ENCODE measurements at regions not wholly inside any gene's neighbourhood (a gene's known extent, or its start where the extent isn't known, plus 50 kb on each side); places are given as distances from the start of the nearest gene placed in this dataset.

DNA sequence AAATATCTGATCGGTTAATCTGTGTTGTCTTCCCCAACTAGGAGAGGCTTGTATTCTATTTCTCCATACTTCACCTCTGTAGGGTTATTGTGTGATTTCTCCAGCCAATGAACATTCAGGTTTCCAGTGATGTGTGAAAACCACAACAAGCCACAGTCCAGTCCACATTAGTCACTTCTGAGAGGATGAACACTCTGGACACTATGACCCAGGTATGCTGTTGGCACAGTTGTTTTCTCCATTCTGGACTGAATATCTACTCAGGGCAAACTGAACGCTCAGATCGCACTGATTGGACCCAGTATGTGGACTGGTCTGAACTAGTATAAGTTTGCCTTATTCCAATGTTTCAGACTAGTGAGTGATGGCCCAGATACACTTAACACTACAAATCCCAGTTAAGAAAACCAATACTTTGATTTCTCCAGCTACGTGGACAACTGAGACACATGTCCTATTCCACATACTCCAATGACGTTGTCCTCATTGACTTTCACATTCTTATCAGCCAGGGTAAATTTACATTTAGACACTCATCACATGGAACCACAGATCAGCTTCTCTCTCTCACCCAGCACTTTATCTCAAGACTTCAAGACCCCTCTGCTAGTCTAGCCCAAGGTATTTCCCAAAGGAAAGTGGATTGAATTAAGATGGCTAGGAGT lies 587.4 kb upstream of the SGO1 start:
- H3K27me3 ChIP-seq (replicated peaks; ENCODE audit: control insufficient read depth, insufficient read depth, low read length) = no peaks in the 10 kb centered on the region
- H3K36me3 ChIP-seq (ENCODE audit: control insufficient read depth, insufficient read depth, low read length) = no peaks in the 10 kb centered on the region
- DNase-seq (ENCODE audit: extremely low read depth, insufficient read length) = no peak
- no peak overlapping the region for H3K4me3 ChIP-seq (replicated peaks; ENCODE audit: low read depth, low read length)
- TF ChIP-seq, protein P1, sequence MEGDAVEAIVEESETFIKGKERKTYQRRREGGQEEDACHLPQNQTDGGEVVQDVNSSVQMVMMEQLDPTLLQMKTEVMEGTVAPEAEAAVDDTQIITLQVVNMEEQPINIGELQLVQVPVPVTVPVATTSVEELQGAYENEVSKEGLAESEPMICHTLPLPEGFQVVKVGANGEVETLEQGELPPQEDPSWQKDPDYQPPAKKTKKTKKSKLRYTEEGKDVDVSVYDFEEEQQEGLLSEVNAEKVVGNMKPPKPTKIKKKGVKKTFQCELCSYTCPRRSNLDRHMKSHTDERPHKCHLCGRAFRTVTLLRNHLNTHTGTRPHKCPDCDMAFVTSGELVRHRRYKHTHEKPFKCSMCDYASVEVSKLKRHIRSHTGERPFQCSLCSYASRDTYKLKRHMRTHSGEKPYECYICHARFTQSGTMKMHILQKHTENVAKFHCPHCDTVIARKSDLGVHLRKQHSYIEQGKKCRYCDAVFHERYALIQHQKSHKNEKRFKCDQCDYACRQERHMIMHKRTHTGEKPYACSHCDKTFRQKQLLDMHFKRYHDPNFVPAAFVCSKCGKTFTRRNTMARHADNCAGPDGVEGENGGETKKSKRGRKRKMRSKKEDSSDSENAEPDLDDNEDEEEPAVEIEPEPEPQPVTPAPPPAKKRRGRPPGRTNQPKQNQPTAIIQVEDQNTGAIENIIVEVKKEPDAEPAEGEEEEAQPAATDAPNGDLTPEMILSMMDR (IDR thresholded peaks at IDR 0.05; ENCODE audit: insufficient read depth, low read length, poor library complexity, severe bottlenecking) = no peak

DNA sequence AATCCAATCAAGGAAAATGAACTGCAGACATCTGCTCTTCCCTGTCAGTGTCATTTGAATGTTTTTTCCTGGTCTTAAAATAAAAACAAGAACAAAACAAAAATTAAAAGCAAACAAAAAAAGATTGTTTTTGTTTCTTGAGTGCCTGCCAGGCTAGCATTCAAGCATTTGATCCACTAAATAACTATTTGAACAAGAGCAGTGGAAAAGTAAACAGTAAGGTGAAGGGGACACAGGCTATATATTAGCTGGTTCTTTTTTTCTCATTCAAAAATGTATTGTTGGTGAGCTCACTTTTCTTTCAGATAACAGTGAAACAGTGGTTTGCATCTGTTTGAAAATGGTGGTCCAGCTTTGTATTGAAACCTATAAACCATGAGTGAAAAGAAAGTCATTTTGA lies 586.9 kb upstream of the SGO1 start:
- Histone ChIP-seq H3K27me3 (replicated peaks; ENCODE audit: control insufficient read depth, insufficient read depth, low read length) (no peaks in the 10 kb centered on the region), H3K4me3 (replicated peaks; ENCODE audit: low read depth, low read length) (no peak overlapping the region), H3K36me3 (ENCODE audit: control insufficient read depth, insufficient read depth, low read length) (no peaks in the 10 kb centered on the region)
- no peak for DNase-seq (ENCODE audit: extremely low read depth, insufficient read length)
- TF ChIP-seq, protein P1 (IDR thresholded peaks at IDR 0.05; ENCODE audit: insufficient read depth, low read length, poor library complexity, severe bottlenecking) = no peak

DNA sequence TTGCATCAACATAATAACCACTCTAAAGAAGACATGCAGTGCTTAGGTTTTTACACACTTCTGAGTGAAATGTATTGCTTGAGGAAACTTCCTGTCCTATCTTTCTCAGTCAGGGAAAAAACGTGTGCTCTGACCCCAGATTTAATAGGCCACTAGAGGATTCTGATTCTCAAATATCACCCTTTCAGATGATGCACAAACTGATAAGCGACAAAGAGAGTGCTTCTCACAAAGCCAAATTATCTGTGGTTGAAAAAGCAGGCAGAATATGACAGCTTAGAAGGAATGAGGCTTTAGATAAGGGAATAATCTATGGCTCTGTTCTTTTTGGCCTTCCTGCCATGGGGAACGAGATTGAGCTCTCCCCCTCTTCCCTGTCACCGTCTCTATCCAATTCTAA lies 583.4 kb upstream of the SGO1 start:
- no peak for DNase-seq (ENCODE audit: extremely low read depth, insufficient read length)
- no peak overlapping the region for H3K4me3 ChIP-seq (replicated peaks; ENCODE audit: low read depth, low read length)
- no peaks in the 10 kb centered on the region for H3K36me3 ChIP-seq (ENCODE audit: control insufficient read depth, insufficient read depth, low read length)
- TF ChIP-seq, protein P1 (IDR thresholded peaks at IDR 0.05; ENCODE audit: insufficient read depth, low read length, poor library complexity, severe bottlenecking) = no peak
- H3K27me3 ChIP-seq (replicated peaks; ENCODE audit: control insufficient read depth, insufficient read depth, low read length) = no peaks in the 10 kb centered on the region

DNA sequence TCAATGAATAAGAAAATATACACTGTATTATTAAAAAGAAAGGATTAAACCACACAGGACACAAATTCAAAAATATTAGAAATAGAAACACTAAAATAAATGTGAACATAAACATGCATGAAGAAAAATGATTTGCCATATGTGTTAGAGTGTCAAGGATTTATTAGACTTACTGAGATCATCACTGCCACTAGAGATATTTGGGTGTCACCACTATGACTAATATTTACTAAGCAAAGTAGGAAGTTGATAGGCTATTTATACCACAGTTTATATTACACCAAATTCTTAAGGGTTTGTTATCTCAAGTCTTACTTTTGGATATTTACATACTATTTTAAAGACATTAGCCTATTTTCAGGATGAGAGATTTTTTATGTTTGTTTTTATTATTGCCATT lies 575.0 kb upstream of the SGO1 start:
- Histone ChIP-seq H3K36me3 (ENCODE audit: control insufficient read depth, insufficient read depth, low read length) (no peaks in the 10 kb centered on the region), H3K27me3 (replicated peaks; ENCODE audit: control insufficient read depth, insufficient read depth, low read length) (no peaks in the 10 kb centered on the region), H3K4me3 (replicated peaks; ENCODE audit: low read depth, low read length) (no peak overlapping the region)
- TF ChIP-seq, protein P1 (IDR thresholded peaks at IDR 0.05; ENCODE audit: insufficient read depth, low read length, poor library complexity, severe bottlenecking) = no peak
- DNase-seq (ENCODE audit: extremely low read depth, insufficient read length) = no peak

DNA sequence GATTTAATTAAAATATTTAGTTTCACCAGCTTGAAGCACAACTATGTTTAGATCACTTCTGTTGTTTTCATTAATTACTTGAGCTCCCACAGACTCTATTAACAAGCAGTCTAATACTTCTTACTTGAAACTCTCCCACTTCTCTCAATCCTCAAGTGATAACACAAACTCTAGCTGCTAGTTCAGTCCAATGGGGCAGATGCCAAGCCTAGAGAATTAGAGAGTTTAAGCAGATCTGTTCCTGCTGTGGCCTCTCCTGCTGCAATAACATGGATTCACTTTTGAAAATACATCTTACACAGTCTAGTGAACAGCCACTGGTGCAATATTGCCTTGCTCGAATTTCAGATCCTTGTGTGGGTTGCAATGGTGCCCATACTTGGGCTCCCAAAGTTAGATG lies 566.4 kb upstream of the SGO1 start:
- no peaks in the 10 kb centered on the region for H3K36me3 ChIP-seq (ENCODE audit: control insufficient read depth, insufficient read depth, low read length)
- no peak overlapping the region for H3K4me3 ChIP-seq (replicated peaks; ENCODE audit: low read depth, low read length)
- TF ChIP-seq, protein P1 (IDR thresholded peaks at IDR 0.05; ENCODE audit: insufficient read depth, low read length, poor library complexity, severe bottlenecking) = no peak
- no peak for DNase-seq (ENCODE audit: extremely low read depth, insufficient read length)
- no peaks in the 10 kb centered on the region for H3K27me3 ChIP-seq (replicated peaks; ENCODE audit: control insufficient read depth, insufficient read depth, low read length)

DNA sequence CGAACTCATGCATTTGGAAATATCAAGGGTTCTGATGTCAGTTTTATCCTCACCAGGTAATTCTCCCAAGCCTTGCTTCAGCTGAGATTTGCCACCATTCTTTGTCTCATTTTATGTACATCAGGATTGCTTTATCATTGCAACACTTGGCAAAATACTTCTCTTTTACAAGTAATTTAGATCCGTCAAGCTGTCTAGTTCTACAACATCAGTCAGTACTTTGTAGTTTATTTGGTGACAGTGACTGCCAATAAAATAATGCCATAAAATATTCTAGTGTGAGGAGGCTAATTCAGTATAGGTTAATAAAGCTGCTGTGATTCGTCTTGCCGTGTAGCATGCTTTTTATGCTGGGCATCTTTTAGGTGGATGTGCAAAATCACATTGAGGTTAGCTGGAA lies 565.3 kb upstream of the SGO1 start:
- DNase-seq (ENCODE audit: extremely low read depth, insufficient read length) = no peak
- no peak overlapping the region for H3K4me3 ChIP-seq (replicated peaks; ENCODE audit: low read depth, low read length)
- no peaks in the 10 kb centered on the region for H3K27me3 ChIP-seq (replicated peaks; ENCODE audit: control insufficient read depth, insufficient read depth, low read length)
- TF ChIP-seq, protein P1 (IDR thresholded peaks at IDR 0.05; ENCODE audit: insufficient read depth, low read length, poor library complexity, severe bottlenecking) = no peak
- no peaks in the 10 kb centered on the region for H3K36me3 ChIP-seq (ENCODE audit: control insufficient read depth, insufficient read depth, low read length)

All from GM06990 (cell line).